ENCODE measurements at regions not wholly inside any gene's neighbourhood (a gene's known extent, or its start where the extent isn't known, plus 50 kb on each side); places are given as distances from the start of the nearest gene placed in this dataset.

DNA sequence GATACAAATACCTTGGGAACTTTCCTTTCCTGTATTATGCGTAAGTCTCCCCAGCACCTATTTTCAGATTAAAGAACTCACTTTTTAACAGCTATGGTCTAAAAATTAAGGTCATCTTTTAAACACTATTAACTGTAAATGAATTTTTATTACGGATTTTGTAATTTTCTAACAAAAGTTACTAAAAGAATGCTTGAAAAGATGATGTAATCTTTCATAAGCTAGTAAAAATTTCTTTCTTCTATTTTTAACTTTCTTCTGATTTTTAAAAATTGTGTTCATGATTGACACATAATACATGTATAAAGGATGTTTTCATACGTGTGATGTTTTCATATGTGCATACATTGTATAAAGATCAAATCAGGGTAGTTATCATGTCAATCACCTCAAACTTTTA lies 291.2 kb upstream of the MBL2 start:
- TF ChIP-seq, protein P1, sequence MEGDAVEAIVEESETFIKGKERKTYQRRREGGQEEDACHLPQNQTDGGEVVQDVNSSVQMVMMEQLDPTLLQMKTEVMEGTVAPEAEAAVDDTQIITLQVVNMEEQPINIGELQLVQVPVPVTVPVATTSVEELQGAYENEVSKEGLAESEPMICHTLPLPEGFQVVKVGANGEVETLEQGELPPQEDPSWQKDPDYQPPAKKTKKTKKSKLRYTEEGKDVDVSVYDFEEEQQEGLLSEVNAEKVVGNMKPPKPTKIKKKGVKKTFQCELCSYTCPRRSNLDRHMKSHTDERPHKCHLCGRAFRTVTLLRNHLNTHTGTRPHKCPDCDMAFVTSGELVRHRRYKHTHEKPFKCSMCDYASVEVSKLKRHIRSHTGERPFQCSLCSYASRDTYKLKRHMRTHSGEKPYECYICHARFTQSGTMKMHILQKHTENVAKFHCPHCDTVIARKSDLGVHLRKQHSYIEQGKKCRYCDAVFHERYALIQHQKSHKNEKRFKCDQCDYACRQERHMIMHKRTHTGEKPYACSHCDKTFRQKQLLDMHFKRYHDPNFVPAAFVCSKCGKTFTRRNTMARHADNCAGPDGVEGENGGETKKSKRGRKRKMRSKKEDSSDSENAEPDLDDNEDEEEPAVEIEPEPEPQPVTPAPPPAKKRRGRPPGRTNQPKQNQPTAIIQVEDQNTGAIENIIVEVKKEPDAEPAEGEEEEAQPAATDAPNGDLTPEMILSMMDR (IDR thresholded peaks at IDR 0.05 in 8 of 11, conservative IDR thresholded peaks at IDR 0.05 in 3 of 11) = no peak
- TF ChIP-seq POLR2AphosphoS5 (IDR thresholded peaks at IDR 0.05) = no peak
- TF ChIP-seq POLR2A (IDR thresholded peaks at IDR 0.05) = no peak
